NB4 (cell line): ENCODE measurements at regions not wholly inside any gene's neighbourhood (a gene's known extent, or its start where the extent isn't known, plus 50 kb on each side); places are given as distances from the start of the nearest gene placed in this dataset.

Experiments used
- POLR2A ChIP-seq: IDR thresholded peaks from 2 replicates; pipeline ENCODE4 v1.6.1; 2011; ENCODE audit warnings: mild to moderate bottlenecking; ENCODE audit not compliant: insufficient read length; ENCODE audit errors: extremely low read depth
- TF ChIP-seq, protein P1 (sequence below): IDR thresholded peaks from one replicate; pipeline ENCODE4 v1.5.1; 2012; ENCODE audit warnings: low read depth, low read length

DNA sequence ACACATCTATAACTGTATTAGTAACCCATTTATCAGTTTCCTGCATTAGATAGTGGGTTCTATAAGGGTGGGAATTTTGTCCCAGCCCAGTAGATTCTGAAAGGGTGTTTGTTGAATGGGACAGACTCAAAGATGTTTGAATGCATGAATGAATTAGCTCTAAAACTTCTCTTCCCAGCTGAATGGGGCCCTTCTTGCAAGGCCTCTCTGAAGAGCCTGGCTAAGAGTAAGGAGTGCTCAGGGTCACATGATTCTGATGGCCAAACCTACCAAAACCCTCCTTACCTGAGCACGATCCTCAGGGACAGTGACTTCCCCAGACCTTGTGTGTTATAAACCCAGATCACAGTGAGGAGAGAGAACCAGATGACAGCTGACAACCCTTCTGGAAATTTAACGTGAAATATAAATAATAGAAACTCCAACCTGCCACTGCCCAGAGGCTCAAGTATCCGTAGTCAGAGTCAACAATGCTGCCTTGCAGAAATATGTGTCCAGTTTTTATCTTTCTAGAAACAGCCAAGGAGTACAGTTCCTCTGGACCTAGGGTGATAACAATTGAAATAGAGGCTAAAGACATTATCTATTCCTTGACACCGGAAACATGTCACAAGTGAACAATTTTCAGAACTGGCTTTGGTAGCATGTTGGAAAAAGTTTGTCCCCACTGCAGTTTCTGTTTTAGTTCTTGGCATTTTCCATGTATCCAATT is 268.9 kb upstream of the MAF start:
- TF ChIP-seq, protein P1, sequence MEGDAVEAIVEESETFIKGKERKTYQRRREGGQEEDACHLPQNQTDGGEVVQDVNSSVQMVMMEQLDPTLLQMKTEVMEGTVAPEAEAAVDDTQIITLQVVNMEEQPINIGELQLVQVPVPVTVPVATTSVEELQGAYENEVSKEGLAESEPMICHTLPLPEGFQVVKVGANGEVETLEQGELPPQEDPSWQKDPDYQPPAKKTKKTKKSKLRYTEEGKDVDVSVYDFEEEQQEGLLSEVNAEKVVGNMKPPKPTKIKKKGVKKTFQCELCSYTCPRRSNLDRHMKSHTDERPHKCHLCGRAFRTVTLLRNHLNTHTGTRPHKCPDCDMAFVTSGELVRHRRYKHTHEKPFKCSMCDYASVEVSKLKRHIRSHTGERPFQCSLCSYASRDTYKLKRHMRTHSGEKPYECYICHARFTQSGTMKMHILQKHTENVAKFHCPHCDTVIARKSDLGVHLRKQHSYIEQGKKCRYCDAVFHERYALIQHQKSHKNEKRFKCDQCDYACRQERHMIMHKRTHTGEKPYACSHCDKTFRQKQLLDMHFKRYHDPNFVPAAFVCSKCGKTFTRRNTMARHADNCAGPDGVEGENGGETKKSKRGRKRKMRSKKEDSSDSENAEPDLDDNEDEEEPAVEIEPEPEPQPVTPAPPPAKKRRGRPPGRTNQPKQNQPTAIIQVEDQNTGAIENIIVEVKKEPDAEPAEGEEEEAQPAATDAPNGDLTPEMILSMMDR: no peak
- TF ChIP-seq POLR2A: no peak
